ENCODE measurements at regions not wholly inside any gene's neighbourhood (a gene's known extent, or its start where the extent isn't known, plus 50 kb on each side); places are given as distances from the start of the nearest gene placed in this dataset.

DNA sequence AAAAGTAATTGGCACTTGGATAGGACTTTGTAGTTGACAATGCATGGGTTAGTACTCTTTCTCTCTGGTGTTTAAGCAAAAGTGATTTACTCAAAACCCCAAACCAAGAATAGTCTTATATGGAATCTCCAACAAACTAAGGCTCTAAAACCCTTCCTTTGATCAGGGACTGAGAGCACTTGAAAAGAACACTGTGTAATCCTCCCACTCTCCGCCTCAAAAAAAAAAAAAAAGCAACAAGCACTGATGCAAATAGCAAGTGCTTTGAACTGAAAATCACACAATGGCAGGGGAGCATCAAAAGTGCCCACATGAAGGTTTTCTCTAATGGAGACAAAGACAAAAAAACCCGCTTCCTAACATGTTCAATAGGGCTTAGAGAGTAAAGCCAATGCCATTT is 467.9 kb upstream of the AUTS2 start:
- DNase-seq (ENCODE audit: extremely low read depth, low read depth): no peak
- TF ChIP-seq, protein P1, sequence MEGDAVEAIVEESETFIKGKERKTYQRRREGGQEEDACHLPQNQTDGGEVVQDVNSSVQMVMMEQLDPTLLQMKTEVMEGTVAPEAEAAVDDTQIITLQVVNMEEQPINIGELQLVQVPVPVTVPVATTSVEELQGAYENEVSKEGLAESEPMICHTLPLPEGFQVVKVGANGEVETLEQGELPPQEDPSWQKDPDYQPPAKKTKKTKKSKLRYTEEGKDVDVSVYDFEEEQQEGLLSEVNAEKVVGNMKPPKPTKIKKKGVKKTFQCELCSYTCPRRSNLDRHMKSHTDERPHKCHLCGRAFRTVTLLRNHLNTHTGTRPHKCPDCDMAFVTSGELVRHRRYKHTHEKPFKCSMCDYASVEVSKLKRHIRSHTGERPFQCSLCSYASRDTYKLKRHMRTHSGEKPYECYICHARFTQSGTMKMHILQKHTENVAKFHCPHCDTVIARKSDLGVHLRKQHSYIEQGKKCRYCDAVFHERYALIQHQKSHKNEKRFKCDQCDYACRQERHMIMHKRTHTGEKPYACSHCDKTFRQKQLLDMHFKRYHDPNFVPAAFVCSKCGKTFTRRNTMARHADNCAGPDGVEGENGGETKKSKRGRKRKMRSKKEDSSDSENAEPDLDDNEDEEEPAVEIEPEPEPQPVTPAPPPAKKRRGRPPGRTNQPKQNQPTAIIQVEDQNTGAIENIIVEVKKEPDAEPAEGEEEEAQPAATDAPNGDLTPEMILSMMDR (IDR thresholded peaks at IDR 0.05; ENCODE audit: low read depth, low read length): no peak

DNA sequence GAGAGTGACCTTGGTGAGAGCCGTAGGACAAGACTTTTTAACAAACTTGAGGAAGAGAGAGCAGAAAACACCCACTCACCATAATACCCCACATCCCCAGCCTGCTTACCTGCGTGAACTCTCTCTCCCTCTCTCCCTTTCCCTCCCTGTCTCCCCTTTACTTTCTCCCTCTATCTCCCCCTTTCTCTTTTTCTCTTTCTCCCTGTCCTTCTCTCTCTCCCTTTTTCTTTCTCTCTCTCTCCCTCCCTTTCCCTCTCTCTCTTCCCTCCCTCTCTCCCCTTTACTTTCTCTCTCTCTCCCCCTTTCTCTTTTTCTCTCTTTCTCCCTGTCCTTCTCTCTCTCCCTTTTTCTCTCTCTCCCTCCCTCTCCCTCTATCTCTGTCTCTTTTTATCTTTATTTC is 464.0 kb upstream of the AUTS2 start:
- TF ChIP-seq, protein P1 (IDR thresholded peaks at IDR 0.05; ENCODE audit: low read depth, low read length): no peak
- no peak for DNase-seq (ENCODE audit: extremely low read depth, low read depth)

DNA sequence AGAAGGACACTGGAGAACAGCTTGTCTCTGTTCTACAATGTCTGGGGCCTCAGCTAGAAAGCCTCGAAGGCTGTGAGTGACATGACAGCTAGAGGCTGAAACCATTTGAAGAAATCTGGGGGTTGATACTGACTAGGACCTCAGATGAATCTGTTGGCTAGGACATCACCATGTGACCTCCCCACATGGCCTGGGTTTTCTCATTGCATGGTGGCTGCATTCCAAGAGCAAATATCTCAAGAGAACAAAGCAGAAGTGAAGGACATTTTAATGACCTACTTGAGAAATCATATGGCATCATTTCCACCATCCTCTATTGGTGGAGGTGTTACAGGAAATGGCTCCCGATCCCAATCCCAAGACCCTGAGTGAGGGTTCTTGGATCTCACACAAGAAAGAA is 450.6 kb upstream of the AUTS2 start:
- TF ChIP-seq, protein P1 (IDR thresholded peaks at IDR 0.05; ENCODE audit: low read depth, low read length): no peak

DNA sequence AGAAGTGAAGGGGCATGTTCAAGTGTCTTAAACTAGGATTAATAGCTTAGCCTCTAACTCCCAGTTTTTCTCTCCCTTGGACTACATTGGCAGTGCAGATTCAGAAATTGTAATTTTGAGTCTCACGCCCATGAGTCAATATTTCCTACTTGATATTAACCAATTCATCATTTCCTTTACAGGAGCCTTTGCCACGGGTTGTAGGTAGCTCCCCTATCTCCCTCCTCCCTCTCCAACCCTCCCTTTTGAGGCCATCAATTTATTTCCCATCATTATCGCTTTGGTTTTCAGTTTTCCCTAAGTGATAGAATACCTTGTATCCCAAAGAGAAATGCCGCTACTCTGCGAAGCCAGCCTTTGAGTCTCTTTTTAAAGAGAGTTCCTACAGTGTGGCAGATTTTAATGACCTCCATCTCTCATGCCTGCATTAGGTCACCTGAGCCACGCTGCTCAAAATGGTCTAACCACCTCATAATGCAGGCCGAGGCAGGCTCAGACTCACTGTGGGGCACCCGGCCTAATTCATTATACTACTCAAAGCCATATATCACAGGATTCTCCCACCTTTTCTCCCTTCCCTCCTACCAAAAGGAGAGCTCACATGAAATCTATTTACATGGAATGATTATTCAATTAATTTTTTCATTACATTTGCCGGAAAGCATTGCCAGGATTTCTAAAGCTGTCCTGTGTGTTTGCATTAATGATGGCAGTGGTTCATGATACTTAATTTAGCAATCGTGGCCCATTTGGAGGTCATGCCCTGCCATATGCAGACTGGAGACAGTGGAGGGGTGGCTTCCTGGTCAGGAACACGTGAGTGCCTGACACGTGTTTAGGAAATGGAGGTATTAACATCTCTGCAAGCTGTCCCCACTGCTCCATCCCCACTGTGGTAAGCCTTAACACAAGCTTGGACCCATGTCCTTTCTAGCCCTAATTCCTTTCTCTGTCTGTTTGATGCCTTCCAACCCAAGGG is 448.2 kb upstream of the AUTS2 start:
- no peak for DNase-seq (ENCODE audit: extremely low read depth, low read depth)
- TF ChIP-seq, protein P1 (IDR thresholded peaks at IDR 0.05; ENCODE audit: low read depth, low read length): no peak

More for the DNA sequence above, 450.6 kb upstream of the AUTS2 start:
- no peak for DNase-seq (ENCODE audit: extremely low read depth, low read depth)

DNA sequence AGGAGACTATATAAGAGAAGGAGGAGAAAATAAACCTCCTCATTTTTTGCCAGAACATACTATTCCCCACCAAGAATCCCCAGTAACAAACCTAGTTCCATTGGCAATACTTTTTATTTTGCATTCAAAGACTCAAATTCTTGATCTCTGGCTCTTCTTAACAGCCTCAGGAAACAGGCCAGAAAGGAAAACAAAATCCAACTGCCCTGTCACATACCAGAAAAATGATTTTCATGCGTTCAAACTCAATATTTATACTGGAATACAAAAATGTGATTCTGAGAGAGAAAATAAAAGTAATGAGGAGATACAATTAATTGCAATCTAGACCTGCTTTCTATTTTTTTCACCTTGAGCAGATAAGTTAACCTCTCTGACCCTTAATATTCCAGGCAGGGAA is 435.9 kb upstream of the AUTS2 start:
- DNase-seq (ENCODE audit: extremely low read depth, low read depth): no peak
- TF ChIP-seq, protein P1 (IDR thresholded peaks at IDR 0.05; ENCODE audit: low read depth, low read length): no peak

DNA sequence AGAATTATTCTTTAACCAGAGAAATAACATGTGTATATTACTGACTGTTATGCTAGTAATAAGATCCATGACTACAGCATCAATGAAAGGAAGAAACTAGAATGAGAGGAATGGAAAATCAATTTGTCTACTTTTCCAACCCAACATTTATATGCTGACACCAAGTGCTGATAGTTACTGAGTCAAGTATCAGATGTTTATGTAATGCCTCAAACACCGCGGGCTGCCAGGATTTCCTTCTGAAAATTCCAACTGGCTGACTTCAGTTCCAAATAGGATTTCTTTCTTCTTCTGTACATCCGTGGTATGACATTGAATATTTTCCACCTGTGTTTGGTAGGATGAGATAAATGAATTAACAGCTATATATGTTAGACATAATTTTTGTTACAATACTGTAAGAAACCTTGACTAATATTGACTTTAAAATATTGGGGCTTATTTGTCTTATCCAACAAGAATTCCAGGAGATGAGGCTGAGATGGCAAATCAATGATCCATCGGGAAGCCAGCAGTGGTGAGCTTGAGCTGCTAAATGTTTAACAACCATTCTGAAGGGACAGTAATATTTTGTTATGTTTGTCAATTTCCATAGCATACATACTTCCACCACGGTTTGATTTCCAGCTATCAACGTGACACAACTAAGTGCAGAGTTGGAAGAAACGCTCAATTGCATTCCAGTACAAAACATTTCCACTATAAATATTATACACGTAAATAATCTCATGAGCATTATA is 435.2 kb upstream of the AUTS2 start:
- DNase-seq (ENCODE audit: extremely low read depth, low read depth): no peak
- TF ChIP-seq, protein P1 (IDR thresholded peaks at IDR 0.05; ENCODE audit: low read depth, low read length): no peak

Data from AG09319 (cell line).